SJCRH30 (cell line): ENCODE measurements at regions not wholly inside any gene's neighbourhood (a gene's known extent, or its start where the extent isn't known, plus 50 kb on each side); places are given as distances from the start of the nearest gene placed in this dataset.

Experiments
- DNase-seq, 2 experiments: peaks; one replicate each; pipeline ENCODE4 v3.0.0-alpha.2; 2015 to 2020
- H3K27ac ChIP-seq: fragments of 250-450 bp; sonication (Bioruptor Pico); 2 replicates; pipeline ENCODE4 v1.5.1; 2020; ENCODE audit warnings: mild to moderate bottlenecking, moderate library complexity
- H3K27me3 ChIP-seq: fragments of 250-450 bp; sonication (Bioruptor Pico); 2 replicates; pipeline ENCODE4 v1.5.1; 2020; ENCODE audit warnings: mild to moderate bottlenecking, moderate library complexity
- H3K36me3 ChIP-seq: fragments of 250-450 bp; sonication (Bioruptor Pico); 2 replicates; pipeline ENCODE4 v1.5.1; 2020; ENCODE audit warnings: mild to moderate bottlenecking, moderate library complexity
- H3K4me1 ChIP-seq: fragments of 250-450 bp; sonication (Bioruptor Pico); 2 replicates; pipeline ENCODE4 v1.5.1; 2020; ENCODE audit warnings: mild to moderate bottlenecking, moderate library complexity
- H3K4me3 ChIP-seq: fragments of 250-450 bp; sonication (Bioruptor Pico); 2 replicates; pipeline ENCODE4 v1.5.1; 2020; ENCODE audit warnings: mild to moderate bottlenecking, moderate library complexity
- H3K9me3 ChIP-seq: fragments of 250-450 bp; sonication (Bioruptor Pico); replicated peaks from 2 replicates; pipeline ENCODE4 v1.5.1; 2020; ENCODE audit warnings: mild to moderate bottlenecking, moderate library complexity

DNA sequence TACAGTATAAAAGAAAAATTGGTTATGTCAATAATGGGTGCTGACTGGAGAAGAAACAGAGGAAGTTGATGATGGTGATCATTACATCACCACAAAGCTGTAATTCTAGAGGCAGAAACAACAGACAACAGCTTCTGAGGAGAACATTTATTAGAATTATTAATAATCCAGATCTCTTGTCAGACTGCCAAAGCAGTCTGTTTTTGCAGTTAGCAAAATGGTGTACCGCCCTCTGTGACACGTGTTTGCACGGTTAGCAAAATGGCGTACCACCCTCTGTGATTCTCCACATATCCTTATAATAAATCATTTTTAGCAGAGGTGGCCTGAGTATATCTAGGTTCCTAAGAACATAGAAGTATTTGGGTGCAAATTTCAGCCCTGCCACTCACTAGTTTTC, 154.0 kb upstream of the TENT5D start:
- Histone ChIP-seq H3K27ac (no peak overlapping the region), H3K27me3 (no peaks in the 10 kb centered on the region), H3K4me1 (no peaks in the 10 kb centered on the region), H3K36me3 (no peaks in the 10 kb centered on the region), H3K4me3 (no peak overlapping the region), H3K9me3 (no peaks in the 10 kb centered on the region)
- DNase-seq: no peak

DNA sequence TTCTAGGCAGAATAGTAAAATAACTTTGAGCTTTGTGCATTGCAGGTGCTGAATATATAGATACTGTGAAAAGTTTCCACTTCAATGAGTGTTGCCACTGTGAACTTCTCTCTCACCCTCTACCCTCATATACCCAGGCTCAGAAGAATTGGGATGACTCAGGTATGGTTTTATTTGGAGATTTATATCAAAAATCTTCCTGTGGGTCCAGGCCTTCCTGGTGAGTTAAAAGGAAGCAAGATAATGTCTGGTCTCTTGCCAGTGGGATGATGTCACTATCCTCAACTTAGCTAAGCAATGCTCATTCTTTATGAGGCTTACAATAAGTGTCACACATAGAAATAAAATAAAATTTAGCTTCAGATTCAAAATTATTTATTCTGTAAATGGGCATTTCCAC, 153.3 kb upstream of the TENT5D start:
- no peaks in the 10 kb centered on the region for H3K9me3 ChIP-seq
- H3K27me3 ChIP-seq: no peaks in the 10 kb centered on the region
- no peak overlapping the region for H3K4me3 ChIP-seq
- no peaks in the 10 kb centered on the region for H3K36me3 ChIP-seq
- no peak for DNase-seq
- H3K27ac ChIP-seq: no peak overlapping the region
- H3K4me1 ChIP-seq: no peaks in the 10 kb centered on the region

DNA sequence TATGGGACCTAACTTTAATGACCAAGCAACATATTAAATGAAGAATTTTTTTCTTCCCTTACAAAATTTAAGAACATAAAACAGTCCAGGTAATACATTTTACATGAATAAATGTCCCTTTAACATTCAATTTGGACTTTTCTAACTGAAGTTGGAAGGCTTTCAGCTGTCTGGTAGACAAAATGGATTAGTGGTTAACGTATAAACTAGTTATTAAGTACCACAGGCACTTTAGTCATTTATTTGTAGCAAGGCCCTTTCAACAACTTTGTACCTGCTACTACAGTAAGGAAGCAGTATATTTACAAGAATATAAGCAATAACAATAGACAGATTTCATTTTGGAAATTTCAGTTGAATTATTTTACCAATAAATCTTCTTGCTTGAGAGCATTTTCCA, 152.5 kb upstream of the TENT5D start:
- Histone ChIP-seq H3K9me3 (no peaks in the 10 kb centered on the region), H3K4me3 (no peak overlapping the region), H3K27ac (no peak overlapping the region), H3K36me3 (no peaks in the 10 kb centered on the region), H3K4me1 (no peaks in the 10 kb centered on the region), H3K27me3 (no peaks in the 10 kb centered on the region)
- DNase-seq: no peak

DNA sequence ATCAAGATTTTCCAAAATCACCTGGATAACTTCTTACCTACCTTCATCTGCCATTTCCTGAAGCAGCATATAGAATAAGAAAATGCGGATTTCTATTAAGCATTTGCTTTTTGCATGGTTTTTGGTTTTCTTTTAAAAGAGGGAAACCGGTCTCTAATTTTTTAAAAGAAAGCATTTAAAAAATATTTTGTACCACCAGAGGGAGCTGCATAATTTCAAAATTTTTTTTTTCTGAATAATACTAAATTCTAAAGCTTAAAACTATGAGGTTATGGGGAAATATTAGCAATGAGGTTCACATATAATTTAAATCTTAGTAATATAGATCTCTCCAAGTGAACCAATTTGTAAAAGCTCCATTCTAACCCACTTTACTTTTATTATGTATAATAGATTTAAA, 137.7 kb upstream of the TENT5D start:
- H3K9me3 ChIP-seq: no peaks in the 10 kb centered on the region
- H3K27me3 ChIP-seq: no peaks in the 10 kb centered on the region
- no peak overlapping the region for H3K4me3 ChIP-seq
- no peak overlapping the region for H3K27ac ChIP-seq
- DNase-seq: no peak
- H3K4me1 ChIP-seq: no peaks in the 10 kb centered on the region
- no peaks in the 10 kb centered on the region for H3K36me3 ChIP-seq

DNA sequence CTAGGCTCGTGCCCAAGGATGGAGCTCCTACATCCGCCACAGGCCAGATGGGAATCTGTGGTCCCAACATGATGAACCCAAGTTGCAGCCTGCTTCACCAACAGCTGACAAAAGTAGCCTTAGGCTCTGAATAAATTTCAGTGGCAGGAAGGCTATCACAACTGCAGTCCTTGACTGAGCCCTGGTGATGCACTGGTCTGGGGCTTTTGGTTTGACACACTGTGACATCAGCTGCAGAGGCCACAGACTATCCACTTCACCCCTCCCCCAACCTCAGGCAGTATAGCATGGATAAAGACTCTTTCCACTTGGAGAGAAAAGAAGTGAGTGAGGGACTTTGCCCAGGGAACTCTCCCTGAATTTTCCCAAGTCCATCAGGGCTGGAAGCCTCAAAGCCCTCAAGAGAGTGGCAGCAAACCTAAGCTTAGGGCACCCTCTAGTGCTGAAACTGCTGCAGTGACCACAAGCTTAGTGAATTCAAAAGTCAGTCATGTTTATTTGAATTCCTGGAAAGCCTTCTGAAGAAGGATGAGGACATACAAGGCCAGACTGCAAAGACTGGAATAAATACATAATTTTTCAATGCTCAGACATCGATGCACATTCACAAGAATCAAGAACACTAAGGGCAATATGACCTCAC, 135.0 kb upstream of the TENT5D start:
- H3K27me3 ChIP-seq: no peaks in the 10 kb centered on the region
- no peaks in the 10 kb centered on the region for H3K9me3 ChIP-seq
- no peak overlapping the region for H3K4me3 ChIP-seq
- H3K4me1 ChIP-seq: no peaks in the 10 kb centered on the region
- DNase-seq: peak; percentile 10 to 45
- no peak overlapping the region for H3K27ac ChIP-seq
- no peaks in the 10 kb centered on the region for H3K36me3 ChIP-seq

DNA sequence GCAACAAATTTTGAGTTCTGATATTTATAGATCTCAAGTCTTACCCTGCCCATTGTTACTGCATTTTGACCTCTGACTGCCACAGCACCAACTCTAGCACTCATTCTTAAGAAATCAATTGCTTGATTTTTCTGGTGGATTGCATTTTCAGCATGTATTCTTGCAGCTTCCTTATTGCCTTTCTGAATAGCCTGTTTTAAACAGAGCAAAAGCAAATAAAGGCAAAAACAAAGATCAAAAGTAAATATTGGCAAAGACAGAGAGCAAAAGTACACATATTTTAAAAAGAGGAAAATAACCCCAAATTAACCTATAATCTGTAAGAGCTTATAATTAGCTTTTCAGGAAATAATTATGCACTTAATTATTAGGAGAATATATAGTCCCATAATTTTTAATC, 129.4 kb upstream of the TENT5D start:
- Histone ChIP-seq H3K9me3 (no peaks in the 10 kb centered on the region), H3K27ac (no peak overlapping the region), H3K36me3 (no peaks in the 10 kb centered on the region), H3K4me1 (no peaks in the 10 kb centered on the region), H3K4me3 (no peak overlapping the region), H3K27me3 (no peaks in the 10 kb centered on the region)
- no peak for DNase-seq

DNA sequence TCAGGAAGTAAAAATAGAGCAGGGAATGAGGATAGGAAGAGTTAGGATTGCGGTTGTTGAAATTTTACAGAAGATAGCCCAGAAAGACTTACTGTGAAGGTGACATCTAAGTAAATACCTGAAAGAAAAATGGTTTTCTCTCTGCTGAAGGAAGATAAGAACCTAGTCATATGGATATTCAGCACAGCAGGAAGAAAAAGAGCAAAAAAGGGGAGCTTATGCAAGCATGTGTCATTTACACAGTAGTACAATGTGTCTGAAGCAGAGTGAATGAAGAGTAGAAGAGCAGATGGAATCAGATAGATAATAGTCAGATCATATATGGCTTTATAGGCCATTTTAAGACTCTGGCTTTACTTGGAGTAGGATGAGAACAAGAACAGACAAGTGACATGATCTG, 126.9 kb upstream of the TENT5D start:
- Histone ChIP-seq H3K36me3 (no peaks in the 10 kb centered on the region), H3K9me3 (no peaks in the 10 kb centered on the region), H3K4me3 (no peak overlapping the region), H3K27ac (no peak overlapping the region), H3K4me1 (no peaks in the 10 kb centered on the region), H3K27me3 (no peaks in the 10 kb centered on the region)
- DNase-seq: no peak

DNA sequence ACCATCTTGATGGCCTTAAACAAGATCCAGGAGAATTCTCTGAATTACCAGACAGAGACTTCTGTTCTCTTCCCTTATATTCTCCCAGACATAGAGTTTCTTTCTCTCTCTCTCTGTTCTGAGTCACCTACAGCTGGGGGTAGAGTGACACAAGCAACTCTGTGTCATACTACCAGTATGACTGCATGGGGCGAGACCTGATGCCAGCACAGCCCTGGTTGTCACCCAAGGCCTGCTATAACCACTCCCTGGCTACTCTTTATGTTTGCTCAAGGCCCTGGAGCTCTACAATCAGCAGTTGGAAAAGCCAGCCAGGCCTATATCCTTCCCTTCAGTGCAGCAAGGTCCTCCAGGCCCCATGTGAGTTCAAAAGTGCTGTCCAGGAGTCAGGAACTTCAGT, 114.2 kb upstream of the TENT5D start:
- Histone ChIP-seq H3K36me3 (no peaks in the 10 kb centered on the region), H3K4me3 (no peak overlapping the region), H3K27ac (no peak overlapping the region), H3K4me1 (no peaks in the 10 kb centered on the region), H3K27me3 (no peaks in the 10 kb centered on the region), H3K9me3 (no peaks in the 10 kb centered on the region)
- DNase-seq: no peak

DNA sequence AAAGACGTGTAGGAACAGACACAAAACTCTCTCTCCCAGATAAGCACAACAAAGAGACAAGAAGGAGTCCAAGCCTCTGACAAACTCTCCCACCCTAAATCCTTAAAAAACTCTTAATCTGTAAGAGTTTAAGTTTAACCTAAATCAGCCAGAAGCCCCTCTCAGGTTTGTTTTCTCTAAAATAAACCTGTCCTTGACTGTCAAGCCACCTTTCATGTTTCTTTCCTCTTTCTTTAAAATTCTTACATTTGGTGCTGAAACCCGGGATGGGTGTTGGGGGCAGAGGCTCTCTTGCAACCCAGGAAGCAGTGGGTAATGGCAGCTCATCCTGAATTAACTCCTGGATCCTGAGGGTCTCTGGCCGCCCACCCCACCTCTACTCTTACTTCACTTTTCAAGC, 107.8 kb upstream of the TENT5D start:
- Histone ChIP-seq H3K27ac (no peak overlapping the region), H3K9me3 (no peaks in the 10 kb centered on the region), H3K27me3 (no peaks in the 10 kb centered on the region), H3K4me1 (no peaks in the 10 kb centered on the region), H3K36me3 (no peaks in the 10 kb centered on the region), H3K4me3 (no peak overlapping the region)
- DNase-seq: no peak

DNA sequence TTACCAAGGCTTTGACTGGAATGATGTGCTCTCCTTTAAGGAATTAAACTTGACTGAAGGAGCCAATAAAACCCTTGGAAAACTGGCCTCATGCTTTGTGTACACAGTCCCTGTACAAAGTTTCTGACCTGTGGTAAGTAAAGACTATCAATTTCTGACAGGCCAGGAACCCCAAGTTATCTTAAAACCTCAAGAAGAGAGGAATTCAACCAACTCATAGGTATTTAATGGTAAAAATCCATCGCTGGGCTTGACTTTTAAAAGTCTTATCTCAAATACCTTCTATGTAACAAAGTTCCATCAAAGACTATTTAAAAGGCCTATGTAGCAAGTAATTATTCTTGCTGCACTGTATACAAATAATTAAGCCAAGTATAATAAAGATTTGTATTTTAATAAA, 103.7 kb upstream of the TENT5D start:
- Histone ChIP-seq H3K9me3 (no peaks in the 10 kb centered on the region), H3K27ac (no peak overlapping the region), H3K36me3 (no peaks in the 10 kb centered on the region), H3K4me3 (no peak overlapping the region), H3K27me3 (no peaks in the 10 kb centered on the region), H3K4me1 (no peaks in the 10 kb centered on the region)
- DNase-seq: no peak

DNA sequence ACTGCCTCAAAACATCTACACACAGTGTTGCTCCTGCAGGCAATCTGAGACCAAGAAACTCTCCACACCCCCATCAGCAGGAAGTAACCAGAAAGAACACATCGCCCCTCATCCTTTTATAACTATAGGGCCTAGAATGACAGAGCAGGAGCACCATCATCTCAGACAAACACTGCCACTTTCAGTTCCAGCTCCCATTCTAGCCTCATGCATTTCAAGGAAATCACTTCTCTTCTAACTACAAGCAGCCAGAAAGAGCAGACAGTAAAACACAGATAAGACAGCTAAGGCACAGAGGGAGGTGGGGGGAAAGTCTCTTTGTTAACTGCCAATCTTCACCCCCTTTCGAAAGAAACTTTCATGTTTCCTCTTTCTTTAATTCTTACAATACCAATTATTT, 102.6 kb upstream of the TENT5D start:
- H3K27me3 ChIP-seq: no peaks in the 10 kb centered on the region
- no peak for DNase-seq
- no peaks in the 10 kb centered on the region for H3K36me3 ChIP-seq
- no peaks in the 10 kb centered on the region for H3K9me3 ChIP-seq
- no peak overlapping the region for H3K27ac ChIP-seq
- no peaks in the 10 kb centered on the region for H3K4me1 ChIP-seq
- H3K4me3 ChIP-seq: no peak overlapping the region

DNA sequence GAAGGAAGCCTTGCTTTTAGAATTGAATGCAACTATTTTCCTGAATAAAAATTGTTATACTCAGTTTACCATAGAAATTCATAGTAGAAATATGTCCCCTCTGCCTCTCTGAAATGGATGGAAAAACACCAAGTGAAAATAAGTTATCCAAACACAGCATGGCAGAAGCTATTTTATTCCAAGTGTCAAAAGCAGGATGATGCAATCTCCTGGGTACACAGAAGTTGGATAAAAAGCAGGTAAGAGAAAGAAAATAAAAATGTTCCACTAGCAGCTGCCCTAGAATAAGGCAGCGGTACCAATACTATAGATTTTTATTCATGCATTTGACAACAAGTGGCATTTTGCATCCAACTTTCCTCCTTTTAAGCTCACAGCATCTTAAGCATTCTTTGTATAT, 89.0 kb upstream of the TENT5D start:
- DNase-seq: no peak
- Histone ChIP-seq H3K4me3 (no peak overlapping the region), H3K36me3 (no peaks in the 10 kb centered on the region), H3K4me1 (no peaks in the 10 kb centered on the region), H3K9me3 (no peaks in the 10 kb centered on the region), H3K27ac (no peak overlapping the region), H3K27me3 (no peaks in the 10 kb centered on the region)

DNA sequence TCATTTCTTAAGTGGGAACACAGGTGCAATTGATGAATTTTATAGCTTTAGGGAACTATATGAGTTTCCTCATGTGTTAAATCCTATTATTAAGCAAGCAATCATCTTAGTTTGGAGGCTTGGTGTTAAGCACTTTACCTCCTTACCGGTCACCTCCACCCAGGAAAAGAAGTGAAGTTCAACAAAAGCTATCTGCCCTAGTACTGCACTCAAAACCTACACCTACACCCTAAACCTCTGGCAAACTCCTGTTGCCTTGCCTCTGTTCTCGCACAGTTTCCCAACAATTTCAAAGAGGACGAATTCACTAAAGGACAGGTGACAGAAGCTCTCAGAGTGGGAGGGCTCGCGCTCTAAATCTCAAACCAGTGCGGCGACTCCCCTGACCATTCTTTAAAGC, 85.7 kb upstream of the TENT5D start:
- no peak overlapping the region for H3K4me3 ChIP-seq
- no peak for DNase-seq
- no peaks in the 10 kb centered on the region for H3K4me1 ChIP-seq
- H3K27ac ChIP-seq: no peak overlapping the region
- no peaks in the 10 kb centered on the region for H3K9me3 ChIP-seq
- no peaks in the 10 kb centered on the region for H3K27me3 ChIP-seq
- no peaks in the 10 kb centered on the region for H3K36me3 ChIP-seq

DNA sequence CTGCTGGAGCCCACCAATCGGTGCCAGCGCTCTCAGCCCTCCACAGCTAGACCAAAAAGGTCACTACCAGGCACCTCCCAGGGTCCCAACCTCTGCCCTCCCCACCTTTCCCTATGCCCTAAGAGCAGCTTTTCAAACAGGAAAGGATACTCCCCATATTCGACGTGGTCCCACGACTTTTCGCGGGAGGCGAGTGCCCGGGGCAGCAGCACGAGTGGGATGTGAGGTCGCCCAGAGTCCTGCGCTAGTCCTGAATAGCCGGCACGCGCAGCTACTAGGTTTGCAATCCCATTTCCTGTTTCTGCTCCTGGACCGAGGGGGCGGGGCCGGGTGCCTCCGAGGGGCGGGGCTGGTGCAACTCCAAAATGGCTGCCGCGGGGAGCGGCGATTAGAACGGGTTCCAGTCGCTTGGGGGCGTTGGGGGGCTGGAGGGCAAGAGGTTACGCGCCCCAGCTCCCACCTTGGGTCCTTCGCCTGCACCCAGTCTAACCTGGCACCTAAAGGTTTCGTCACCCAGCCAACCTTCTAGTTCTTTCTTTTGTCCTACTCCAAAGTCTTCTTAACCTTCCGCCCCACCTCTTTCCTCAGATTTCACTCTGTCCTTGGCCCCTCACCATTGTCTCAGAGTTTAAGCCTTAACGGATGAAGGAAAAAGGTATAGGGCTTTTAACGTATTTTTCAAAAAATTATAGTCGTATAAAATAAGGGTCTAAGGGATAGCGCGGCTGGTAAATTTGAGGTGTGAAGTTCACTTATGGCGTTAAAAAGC, 85.0 kb upstream of the TENT5D start:
- Histone ChIP-seq H3K27ac (no peak overlapping the region), H3K27me3 (no peaks in the 10 kb centered on the region), H3K4me1 (no peaks in the 10 kb centered on the region), H3K36me3 (no peaks in the 10 kb centered on the region), H3K4me3 (no peak overlapping the region), H3K9me3 (no peaks in the 10 kb centered on the region)
- no peak for DNase-seq

DNA sequence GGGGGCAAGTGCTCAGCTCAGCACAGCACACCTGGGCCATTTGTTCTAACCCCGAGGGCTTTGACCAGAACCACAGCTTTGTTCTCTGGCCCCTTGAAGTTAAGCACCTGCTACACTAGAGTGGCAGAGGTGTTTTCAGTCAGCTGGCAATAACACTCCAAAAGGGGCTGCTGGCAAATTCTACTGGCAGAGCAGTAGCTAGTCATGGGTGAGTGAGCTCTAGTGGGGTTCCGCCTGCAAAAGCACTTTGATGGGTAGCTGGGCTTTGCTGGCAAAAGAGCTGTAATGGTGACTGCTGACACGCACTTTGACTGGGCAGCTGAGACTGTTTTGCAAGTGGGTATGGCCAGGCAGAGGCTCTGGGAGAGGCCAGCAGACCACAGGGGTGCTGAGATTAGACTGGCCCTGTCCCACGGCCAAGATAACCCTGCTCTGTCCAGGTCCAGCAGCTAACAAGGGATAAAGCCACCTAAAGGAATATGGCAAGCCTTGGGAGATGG, 65.2 kb upstream of the TENT5D start:
- no peaks in the 10 kb centered on the region for H3K9me3 ChIP-seq
- no peak overlapping the region for H3K27ac ChIP-seq
- no peak overlapping the region for H3K4me3 ChIP-seq
- no peak for DNase-seq
- no peaks in the 10 kb centered on the region for H3K36me3 ChIP-seq
- H3K27me3 ChIP-seq: no peaks in the 10 kb centered on the region
- no peaks in the 10 kb centered on the region for H3K4me1 ChIP-seq
